ENCODE measurements at regions not wholly inside any gene's neighbourhood (a gene's known extent, or its start where the extent isn't known, plus 50 kb on each side); places are given as distances from the start of the nearest gene placed in this dataset.

GRCh38 chr10:62632071-62632809 is 172.3 kb upstream of the ADO start:
- Mint-ChIP-seq H3K4me3 (peak overlapping the region; percentile 42), H3K9me3 (peaks cover 3% of the 10 kb centered on the region), H3K4me1 (ENCODE audit: low read depth) (peaks cover 29% of the 10 kb centered on the region), H3K27me3 (ENCODE audit: insufficient read depth) (no peaks in the 10 kb centered on the region), H3K36me3 (ENCODE audit: low read depth) (peaks cover 5% of the 10 kb centered on the region), H3K27ac (peak overlapping the region; percentile 95)
- DNase-seq (ENCODE audit: low spot score) = peak; percentile 59
- intact Hi-C loops (cut with micrococcal nuclease) = loop anchor here (1.0 to 10.0 kb wide), 3 partner anchors 49 to 577 kb away; no protein-coding TSS in a partner anchor

GRCh38 chr10:62633976-62634375 is 170.5 kb upstream of the ADO start:
- peaks cover 3% of the 10 kb centered on the region for H3K9me3 Mint-ChIP-seq
- DNase-seq (ENCODE audit: low spot score) = no peak
- H3K36me3 Mint-ChIP-seq (ENCODE audit: low read depth) = peaks cover 5% of the 10 kb centered on the region
- no peaks in the 10 kb centered on the region for H3K27me3 Mint-ChIP-seq (ENCODE audit: insufficient read depth)
- intact Hi-C loops (cut with micrococcal nuclease) = loop anchor here (10.0 kb wide), 1 partner anchor 579 kb away; no protein-coding TSS in a partner anchor
- no peak overlapping the region for H3K4me3 Mint-ChIP-seq
- H3K4me1 Mint-ChIP-seq (ENCODE audit: low read depth) = peaks cover 25% of the 10 kb centered on the region
- no peak overlapping the region for H3K27ac Mint-ChIP-seq

GRCh38 chr10:62634576-62634975 is 169.9 kb upstream of the ADO start:
- Mint-ChIP-seq H3K27ac (no peak overlapping the region), H3K36me3 (ENCODE audit: low read depth) (peaks cover 5% of the 10 kb centered on the region), H3K9me3 (peaks cover 3% of the 10 kb centered on the region), H3K27me3 (ENCODE audit: insufficient read depth) (no peaks in the 10 kb centered on the region), H3K4me3 (no peak overlapping the region), H3K4me1 (ENCODE audit: low read depth) (peaks cover 30% of the 10 kb centered on the region)
- intact Hi-C loops (cut with micrococcal nuclease) = loop anchor here (10.0 kb wide), 1 partner anchor 580 kb away; no protein-coding TSS in a partner anchor
- no peak for DNase-seq (ENCODE audit: low spot score)

GRCh38 chr10:62635127-62635526 is 169.4 kb upstream of the ADO start:
- Mint-ChIP-seq H3K27ac (peak overlapping the region; percentile 35), H3K36me3 (ENCODE audit: low read depth) (peaks cover 5% of the 10 kb centered on the region), H3K9me3 (peaks cover 3% of the 10 kb centered on the region), H3K4me1 (ENCODE audit: low read depth) (peaks cover 35% of the 10 kb centered on the region), H3K27me3 (ENCODE audit: insufficient read depth) (no peaks in the 10 kb centered on the region), H3K4me3 (peak overlapping the region; percentile 4)
- intact Hi-C loops (cut with micrococcal nuclease) = loop anchor here (5.0 to 10.0 kb wide), 5 partner anchors 432 to 1072 kb away; partner anchors contain the start of gene ARID5B
- no peak for DNase-seq (ENCODE audit: low spot score)

GRCh38 chr10:62636825-62637248 is 167.7 kb upstream of the ADO start:
- H3K9me3 Mint-ChIP-seq = peaks cover 3% of the 10 kb centered on the region
- H3K27me3 Mint-ChIP-seq (ENCODE audit: insufficient read depth) = no peaks in the 10 kb centered on the region
- no peak overlapping the region for H3K4me3 Mint-ChIP-seq
- intact Hi-C loops (cut with micrococcal nuclease) = loop anchor here (1.0 to 10.0 kb wide), 19 partner anchors 10 to 1070 kb away; partner anchors contain the start of genes ADO, ARID5B, EGR2 and NRBF2
- H3K27ac Mint-ChIP-seq = no peak overlapping the region
- peaks cover 4% of the 10 kb centered on the region for H3K36me3 Mint-ChIP-seq (ENCODE audit: low read depth)
- DNase-seq (ENCODE audit: low spot score) = no peak
- peaks cover 34% of the 10 kb centered on the region for H3K4me1 Mint-ChIP-seq (ENCODE audit: low read depth)

- H3K9me3 Mint-ChIP-seq = peaks cover 1% of the 10 kb centered on the region
- DNase-seq (ENCODE audit: low spot score) = peak; percentile 73
- H3K27me3 Mint-ChIP-seq (ENCODE audit: insufficient read depth) = no peaks in the 10 kb centered on the region
Measured at GRCh38 chr10:62637249-62638061, 167.1 kb upstream of the ADO start.

GRCh38 chr10:62638062-62638477 is 166.4 kb upstream of the ADO start:
- Mint-ChIP-seq H3K4me3 (peak overlapping the region; percentile 45), H3K27ac (no peak overlapping the region), H3K4me1 (ENCODE audit: low read depth) (peaks cover 26% of the 10 kb centered on the region), H3K9me3 (peaks cover 4% of the 10 kb centered on the region), H3K27me3 (ENCODE audit: insufficient read depth) (peaks cover 2% of the 10 kb centered on the region), H3K36me3 (ENCODE audit: low read depth) (peaks cover 2% of the 10 kb centered on the region)
- DNase-seq (ENCODE audit: low spot score) = no peak
- intact Hi-C loops (cut with micrococcal nuclease) = loop anchor here (5.0 to 10.0 kb wide), 5 partner anchors 429 to 1069 kb away; partner anchors contain the start of gene ARID5B

More at GRCh38 chr10:62637249-62638061, 167.1 kb upstream of the ADO start:
- Mint-ChIP-seq H3K4me3 (no peak overlapping the region), H3K36me3 (ENCODE audit: low read depth) (peaks cover 2% of the 10 kb centered on the region), H3K4me1 (ENCODE audit: low read depth) (peaks cover 28% of the 10 kb centered on the region), H3K27ac (no peak overlapping the region)
- intact Hi-C loops (cut with micrococcal nuclease) = loop anchor here (1.0 to 10.0 kb wide), 19 partner anchors 10 to 1070 kb away; partner anchors contain the start of genes ADO, ARID5B, EGR2 and NRBF2

- DNase-seq (ENCODE audit: low spot score) = no peak
- H3K27me3 Mint-ChIP-seq (ENCODE audit: insufficient read depth) = peaks cover 2% of the 10 kb centered on the region
- intact Hi-C loops (cut with micrococcal nuclease) = loop anchor here (5.0 to 10.0 kb wide), 5 partner anchors 428 to 1068 kb away; partner anchors contain the start of gene ARID5B
- H3K4me1 Mint-ChIP-seq (ENCODE audit: low read depth) = peaks cover 37% of the 10 kb centered on the region
- peaks cover 15% of the 10 kb centered on the region for H3K9me3 Mint-ChIP-seq
- H3K27ac Mint-ChIP-seq = no peak overlapping the region
- H3K4me3 Mint-ChIP-seq = no peak overlapping the region
- H3K36me3 Mint-ChIP-seq (ENCODE audit: low read depth) = peaks cover 6% of the 10 kb centered on the region
Measured at GRCh38 chr10:62639144-62639543, 165.4 kb upstream of the ADO start.

GRCh38 chr10:62640411-62640810 is 164.1 kb upstream of the ADO start:
- Mint-ChIP-seq H3K27ac (no peak overlapping the region), H3K9me3 (peaks cover 17% of the 10 kb centered on the region), H3K4me3 (no peak overlapping the region), H3K36me3 (ENCODE audit: low read depth) (peaks cover 6% of the 10 kb centered on the region), H3K27me3 (ENCODE audit: insufficient read depth) (peaks cover 2% of the 10 kb centered on the region), H3K4me1 (ENCODE audit: low read depth) (peaks cover 44% of the 10 kb centered on the region)
- DNase-seq (ENCODE audit: low spot score) = no peak
- intact Hi-C loops (cut with micrococcal nuclease) = loop anchor here (10.0 kb wide), 1 partner anchor 286 kb away; no protein-coding TSS in a partner anchor

- Mint-ChIP-seq H3K9me3 (peaks cover 22% of the 10 kb centered on the region), H3K27ac (peak overlapping the region; percentile 91), H3K36me3 (ENCODE audit: low read depth) (peaks cover 10% of the 10 kb centered on the region), H3K27me3 (ENCODE audit: insufficient read depth) (peaks cover 2% of the 10 kb centered on the region), H3K4me1 (ENCODE audit: low read depth) (peaks cover 71% of the 10 kb centered on the region), H3K4me3 (peak overlapping the region; percentile 34)
- intact Hi-C loops (cut with micrococcal nuclease) = loop anchor here (10.0 kb wide), 1 partner anchor 289 kb away; no protein-coding TSS in a partner anchor
- DNase-seq (ENCODE audit: low spot score) = no peak
Measured at GRCh38 chr10:62643606-62644587, 160.6 kb upstream of the ADO start.

- Mint-ChIP-seq H3K27ac (peak overlapping the region; percentile 77), H3K36me3 (ENCODE audit: low read depth) (peaks cover 14% of the 10 kb centered on the region), H3K4me3 (peak overlapping the region; percentile 15), H3K27me3 (ENCODE audit: insufficient read depth) (peaks cover 2% of the 10 kb centered on the region), H3K4me1 (ENCODE audit: low read depth) (peaks cover 65% of the 10 kb centered on the region), H3K9me3 (peaks cover 23% of the 10 kb centered on the region)
- no peak for DNase-seq (ENCODE audit: low spot score)
- intact Hi-C loops (cut with micrococcal nuclease) = loop anchor here (1.0 to 10.0 kb wide), 4 partner anchors 8 to 293 kb away; no protein-coding TSS in a partner anchor
Measured at GRCh38 chr10:62647375-62648092, 157.0 kb upstream of the ADO start.
